Heart right ventricle (tissue), 16 donors: ENCODE measurements at regions not wholly inside any gene's neighbourhood (a gene's known extent, or its start where the extent isn't known, plus 50 kb on each side); places are given as distances from the start of the nearest gene placed in this dataset.

Source experiments
- ATAC-seq, 8 donors: fragments of 200-7000 bp; cut with Tn5 transposase; one replicate each; pipeline ENCODE4 v1.9.1; 2020; ENCODE audit warnings: mild to moderate bottlenecking in 8 of 8, moderate library complexity in 8 of 8, moderate number of reproducible peaks in 1 of 8
- DNase-seq, 2 donors: peaks; one replicate each; pipeline ENCODE4 v3.0.0-alpha.2; 2020
- H3K27ac ChIP-seq, 10 donors: fragments of 200-600 bp; sonication (generic) in 2 of 10; one replicate each; pipeline versions ENCODE4 v1.5.0 to v1.8.0; 2020 to 2022; ENCODE audit warnings: mild to moderate bottlenecking in 3 of 10
- H3K27me3 ChIP-seq, 7 donors: fragments of 200-600 bp; one replicate each; pipeline ENCODE4 v1.8.0; 2021 to 2022; ENCODE audit warnings: mild to moderate bottlenecking in 2 of 7
- H3K36me3 ChIP-seq, 9 donors: fragments of 200-600 bp; sonication (generic) in 1 of 9; one replicate each; pipeline versions ENCODE4 v1.5.0 to v1.8.0; 2020 to 2022; ENCODE audit warnings: mild to moderate bottlenecking in 2 of 9
- H3K4me1 ChIP-seq, 9 donors: fragments of 200-600 bp; sonication (generic) in 1 of 9; one replicate each; pipeline versions ENCODE4 v1.5.0 to v1.8.0; 2020 to 2022; ENCODE audit warnings: mild to moderate bottlenecking in 4 of 9
- H3K4me3 ChIP-seq, 10 donors: fragments of 200-600 bp; sonication (generic) in 2 of 10; one replicate each; pipeline versions ENCODE4 v1.5.0 to v1.8.0; 2020 to 2022; ENCODE audit warnings: mild to moderate bottlenecking in 7 of 10, moderate library complexity in 2 of 10
- H3K9me3 ChIP-seq, 11 donors: fragments of 200-600 bp in 10 of 11; sonication (generic) in 2 of 11; one replicate each; pipeline versions ENCODE4 v1.5.0 to v1.8.0; 2013 to 2022; ENCODE audit warnings: mild to moderate bottlenecking in 2 of 11, control low read depth in 1 of 11, moderate library complexity in 1 of 11
- CTCF ChIP-seq, 9 donors: fragments of 200-600 bp; sonication (generic) in 2 of 9; IDR thresholded peaks; one replicate each; pipeline versions ENCODE4 v1.5.0 to v1.8.0; 2021 to 2022; ENCODE audit warnings: antibody characterized with exemption in 9 of 9, mild to moderate bottlenecking in 5 of 9, moderate library complexity in 1 of 9
- WGBS, 2 donors: extraction: QIAGEN DNeasy Blood & Tissue Kit; methylation state at CpG; one replicate each; pipeline ENCODE4 v1.1.7; 2013; ENCODE audit warnings: inconsistent platforms in 1 of 2; 5-methylcytosine and 5-hydroxymethylcytosine counted together
- intact Hi-C, 10 donors: fragments of 100-400 bp; cut with DNase I; formaldehyde crosslinking; loops; one replicate each; pipeline versions ENCODE4 v1.11.1 to v1.14.2; 2022
- donor health status: Arrhythmogenic right ventricular cardiomyopathy.
- donor health status: ischemic (EF 13 %, LVEDD 7.1; RV severe dilation, severe dysfunction).
- donor health status: healthy with polysubstance abuse.
- donor health status: DM: no; HTN: yes; CAD: no.
- donor health status: DM: no; HTN: no; CAD: no.
- donor health status: ischemic (EF 25% LVEDD 6.9; RV normal size, moderate dysfunction).
- donor health status: ischemic (EF 25% LVEDD 5.7; RV mildly dilated, moderate dysfunction).
- donor health status: healthy.
- donor health status: DM: yes; HTN: yes; CAD: no.
- donor health status: Ischemic cardiomyopathy.
- donor health status: ischemic (EF 35%, LVEDD 5.7; RV mildly dilated, moderate dysfunction).
- donor health status: nonischemic (EF 11% LVEDD 7.7; RV severe dilation, severe dysfunction).
- donor health status: DM: yes; HTN: yes; CAD: no.
- donor health status: PGD.
- donor health status: ischemic (EF 29% LVEDD 5.4; RV normal size, mild dysfunction).
- donor health status: nonischemic (EF 23%, LVEDD 6.1; RV moderate dilation, normal function).

- H3K4me3 ChIP-seq, result no peak overlapping the region
- WGBS, 2 donors, result 43 to 50% methylated on average over 4 of the region's 4 CpGs
- ATAC-seq, result no peak
- H3K4me1 ChIP-seq, result peaks cover 0 to 5% (median 0%) of the 10 kb centered on the region in 9 donors
- no peaks in the 10 kb centered on the region for H3K27me3 ChIP-seq
- DNase-seq, result no peak
- peaks cover 0 to 17% (median 0%) of the 10 kb centered on the region in 11 donors for H3K9me3 ChIP-seq
- intact Hi-C loops, result no loop called here
- no peaks in the 10 kb centered on the region for H3K36me3 ChIP-seq
- TF ChIP-seq CTCF (IDR thresholded peaks at IDR 0.05), result no peak
- H3K27ac ChIP-seq, result no peak overlapping the region
These were observed 163.8 kb upstream of the KLF8 start for GRCh38 chrX:56068274-56068758.

- DNase-seq (no peak), ATAC-seq (no peak)
- TF ChIP-seq CTCF (IDR thresholded peaks at IDR 0.05), result no peak
- Histone ChIP-seq H3K4me1 (peaks cover 0 to 5% (median 0%) of the 10 kb centered on the region in 9 donors), H3K4me3 (no peak overlapping the region), H3K27me3 (no peaks in the 10 kb centered on the region), H3K36me3 (no peaks in the 10 kb centered on the region), H3K9me3 (peaks cover 0 to 8% (median 0%) of the 10 kb centered on the region in 11 donors), H3K27ac (no peak overlapping the region)
- intact Hi-C loops, result no loop called here
- whole genome bisulfite sequencing, 2 donors, result 82 to 88% methylated on average over 9 of the region's 9 CpGs
These were observed 162.7 kb upstream of the KLF8 start for GRCh38 chrX:56069299-56069931.

GRCh38 chrX:56089376-56089775 is 142.8 kb upstream of the KLF8 start:
- intact Hi-C loops, result no loop called here
- no peak for ATAC-seq

GRCh38 chrX:56099271-56099670 is 132.9 kb upstream of the KLF8 start:
- DNase-seq (no peak), ATAC-seq (no peak)
- intact Hi-C loops, result loop anchor here in 1 of 10 donors (10.0 kb wide), 1 partner anchor 146 kb away; no protein-coding TSS in a partner anchor
- no peak overlapping the region for H3K4me3 ChIP-seq
- peaks cover 0 to 9% (median 0%) of the 10 kb centered on the region in 11 donors for H3K9me3 ChIP-seq
- no peaks in the 10 kb centered on the region for H3K4me1 ChIP-seq
- no peaks in the 10 kb centered on the region for H3K36me3 ChIP-seq
- TF ChIP-seq CTCF (IDR thresholded peaks at IDR 0.05), result no peak
- peaks cover 0 to 8% (median 0%) of the 10 kb centered on the region in 7 donors for H3K27me3 ChIP-seq
- H3K27ac ChIP-seq, result no peak overlapping the region
- 62 to 90% methylated on average over 3 of the region's 3 CpGs for WGBS, 2 donors

More at GRCh38 chrX:56089376-56089775, 142.8 kb upstream of the KLF8 start:
- Histone ChIP-seq H3K36me3 (no peaks in the 10 kb centered on the region), H3K9me3 (no peaks in the 10 kb centered on the region), H3K4me1 (no peaks in the 10 kb centered on the region), H3K27ac (no peak overlapping the region), H3K27me3 (peaks cover 0 to 27% (median 0%) of the 10 kb centered on the region in 7 donors), H3K4me3 (no peak overlapping the region)
- 92 to 94% methylated on average over 2 of the region's 2 CpGs for whole genome bisulfite sequencing, 2 donors
- no peak for TF ChIP-seq CTCF (IDR thresholded peaks at IDR 0.05)
- DNase-seq, result no peak
